ENCODE measurements at regions not wholly inside any gene's neighbourhood (a gene's known extent, or its start where the extent isn't known, plus 50 kb on each side); places are given as distances from the start of the nearest gene placed in this dataset.

DNA sequence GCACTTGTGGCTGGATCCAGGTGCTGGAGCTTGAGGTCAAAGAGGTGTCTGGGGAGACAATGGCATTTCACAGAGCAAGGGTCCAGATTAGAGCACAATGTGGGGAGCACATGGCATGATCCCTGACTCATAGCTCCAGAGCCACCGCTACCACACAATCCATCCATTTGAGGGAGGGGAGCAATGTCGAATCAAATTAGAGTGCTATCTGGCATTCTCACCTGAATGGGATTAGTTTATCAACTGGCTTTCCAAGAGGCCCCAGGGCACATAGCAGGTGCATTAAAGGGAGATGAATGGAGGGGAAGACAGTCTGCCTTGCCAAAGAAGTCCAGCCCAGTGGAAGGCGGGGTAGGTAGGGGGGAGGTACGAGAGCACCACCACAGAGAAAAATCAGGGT, 194.4 kb upstream of the GPR12 start:
- Histone ChIP-seq H3K27me3 (ENCODE audit: control insufficient read depth in 2 of 2, insufficient read depth in 2 of 2, low read length in 2 of 2) (no peaks in the 10 kb centered on the region), H3K79me2 (ENCODE audit: insufficient read depth, low read length) (no peaks in the 10 kb centered on the region), H3K9ac (ENCODE audit: insufficient read depth, low read length, poor library complexity, severe bottlenecking) (no peak overlapping the region), H3K27ac (ENCODE audit: low read depth in 1 of 2, low read length in 2 of 2) (no peak overlapping the region), H3K4me3 (replicated peaks in 1 of 3; ENCODE audit: low read depth in 2 of 3, low read length in 3 of 3) (no peak overlapping the region), H3K9me3 (replicated peaks in 1 of 2; ENCODE audit: control insufficient read depth in 1 of 2, insufficient read depth in 1 of 2, low read length in 2 of 2) (no peaks in the 10 kb centered on the region), H3K4me2 (replicated peaks; ENCODE audit: extremely low read depth, low read length, poor library complexity, severe bottlenecking) (no peak overlapping the region), H2AFZ (ENCODE audit: insufficient read depth, low read depth, low read length, poor library complexity, severe bottlenecking) (no peak overlapping the region), H3K4me1 (ENCODE audit: control insufficient read depth in 1 of 2, insufficient read depth in 2 of 2, low read length in 2 of 2) (no peaks in the 10 kb centered on the region), H3K36me3 (replicated peaks in 1 of 2; ENCODE audit: control insufficient read depth in 1 of 2, insufficient read depth in 2 of 2, low read length in 2 of 2) (no peaks in the 10 kb centered on the region), H4K20me1 (ENCODE audit: insufficient read depth, low read length) (no peaks in the 10 kb centered on the region)
- Mint-ChIP-seq H3K4me3 (no peak overlapping the region), H3K4me1 (peaks cover 2% of the 10 kb centered on the region), H3K9me3 (no peaks in the 10 kb centered on the region), H3K27ac (peak overlapping the region in 1 of 7 donors; percentile 25), H3K27me3 (ENCODE audit: low read depth in 3 of 3) (peaks cover 0 to 1% (median 0%) of the 10 kb centered on the region in 3 donors), H3K36me3 (no peaks in the 10 kb centered on the region)
- TF ChIP-seq, protein P1, sequence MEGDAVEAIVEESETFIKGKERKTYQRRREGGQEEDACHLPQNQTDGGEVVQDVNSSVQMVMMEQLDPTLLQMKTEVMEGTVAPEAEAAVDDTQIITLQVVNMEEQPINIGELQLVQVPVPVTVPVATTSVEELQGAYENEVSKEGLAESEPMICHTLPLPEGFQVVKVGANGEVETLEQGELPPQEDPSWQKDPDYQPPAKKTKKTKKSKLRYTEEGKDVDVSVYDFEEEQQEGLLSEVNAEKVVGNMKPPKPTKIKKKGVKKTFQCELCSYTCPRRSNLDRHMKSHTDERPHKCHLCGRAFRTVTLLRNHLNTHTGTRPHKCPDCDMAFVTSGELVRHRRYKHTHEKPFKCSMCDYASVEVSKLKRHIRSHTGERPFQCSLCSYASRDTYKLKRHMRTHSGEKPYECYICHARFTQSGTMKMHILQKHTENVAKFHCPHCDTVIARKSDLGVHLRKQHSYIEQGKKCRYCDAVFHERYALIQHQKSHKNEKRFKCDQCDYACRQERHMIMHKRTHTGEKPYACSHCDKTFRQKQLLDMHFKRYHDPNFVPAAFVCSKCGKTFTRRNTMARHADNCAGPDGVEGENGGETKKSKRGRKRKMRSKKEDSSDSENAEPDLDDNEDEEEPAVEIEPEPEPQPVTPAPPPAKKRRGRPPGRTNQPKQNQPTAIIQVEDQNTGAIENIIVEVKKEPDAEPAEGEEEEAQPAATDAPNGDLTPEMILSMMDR (IDR thresholded peaks at IDR 0.05), result no peak
- intact Hi-C loops (cut with micrococcal nuclease), result no loop called here
- WGBS (ENCODE audit: insufficient coverage), result 100% methylated on average over 3 of the region's 4 CpGs
- DNase-seq, result no peak

DNA sequence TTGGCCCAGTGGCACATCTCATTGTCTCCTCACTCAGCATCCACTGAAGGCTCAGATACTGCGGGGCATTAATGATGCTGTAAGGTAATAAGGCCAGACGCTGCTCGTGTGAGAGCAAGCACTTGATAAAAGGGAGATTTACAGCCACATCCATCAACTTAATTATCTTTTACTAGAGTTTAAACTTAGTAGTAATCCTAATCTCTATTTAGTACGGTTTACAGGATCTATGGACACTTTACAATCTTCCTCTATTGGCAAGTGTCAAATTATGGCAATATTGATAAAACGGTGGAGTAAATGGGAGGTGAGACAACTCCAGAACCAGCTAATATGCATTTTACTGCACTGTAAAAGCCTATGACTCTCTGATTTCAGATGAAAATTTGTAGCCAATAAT, 192.7 kb upstream of the GPR12 start:
- Histone ChIP-seq H3K4me3 (replicated peaks in 1 of 3; ENCODE audit: low read depth in 2 of 3, low read length in 3 of 3) (no peak overlapping the region), H3K9ac (ENCODE audit: insufficient read depth, low read length, poor library complexity, severe bottlenecking) (no peak overlapping the region), H3K4me2 (replicated peaks; ENCODE audit: extremely low read depth, low read length, poor library complexity, severe bottlenecking) (no peak overlapping the region), H3K79me2 (ENCODE audit: insufficient read depth, low read length) (no peaks in the 10 kb centered on the region), H3K27me3 (ENCODE audit: control insufficient read depth in 2 of 2, insufficient read depth in 2 of 2, low read length in 2 of 2) (no peaks in the 10 kb centered on the region), H2AFZ (ENCODE audit: insufficient read depth, low read depth, low read length, poor library complexity, severe bottlenecking) (no peak overlapping the region), H3K27ac (ENCODE audit: low read depth in 1 of 2, low read length in 2 of 2) (no peak overlapping the region), H4K20me1 (ENCODE audit: insufficient read depth, low read length) (no peaks in the 10 kb centered on the region), H3K36me3 (replicated peaks in 1 of 2; ENCODE audit: control insufficient read depth in 1 of 2, insufficient read depth in 2 of 2, low read length in 2 of 2) (no peaks in the 10 kb centered on the region), H3K4me1 (ENCODE audit: control insufficient read depth in 1 of 2, insufficient read depth in 2 of 2, low read length in 2 of 2) (no peaks in the 10 kb centered on the region), H3K9me3 (replicated peaks in 1 of 2; ENCODE audit: control insufficient read depth in 1 of 2, insufficient read depth in 1 of 2, low read length in 2 of 2) (no peaks in the 10 kb centered on the region)
- Mint-ChIP-seq H3K27me3 (ENCODE audit: low read depth in 3 of 3) (peaks cover 0 to 1% (median 0%) of the 10 kb centered on the region in 3 donors), H3K36me3 (no peaks in the 10 kb centered on the region), H3K4me1 (peaks cover 2% of the 10 kb centered on the region), H3K9me3 (no peaks in the 10 kb centered on the region), H3K4me3 (no peak overlapping the region), H3K27ac (no peak overlapping the region)
- TF ChIP-seq, protein P1 (IDR thresholded peaks at IDR 0.05), result no peak
- intact Hi-C loops (cut with micrococcal nuclease), result no loop called here
- no peak for DNase-seq
- WGBS (ENCODE audit: insufficient coverage), result no CpG with 5 or more reads among the region's 5 CpGs

Data from CD14-positive monocyte (primary cell).